BE2C (cell line): ENCODE measurements at regions not wholly inside any gene's neighbourhood (a gene's known extent, or its start where the extent isn't known, plus 50 kb on each side); places are given as distances from the start of the nearest gene placed in this dataset.

Experiments
- DNase-seq: peaks from one replicate; pipeline ENCODE4 v3.0.0-alpha.2; 2020
- H3K27me3 ChIP-seq: fragments of 250-450 bp; sonication (Bioruptor Pico); 2 replicates; pipeline ENCODE4 v1.5.1; 2020; ENCODE audit warnings: mild to moderate bottlenecking
- H3K36me3 ChIP-seq: fragments of 250-450 bp; sonication (Bioruptor Pico); 2 replicates; pipeline ENCODE4 v1.5.1; 2020; ENCODE audit warnings: mild to moderate bottlenecking
- H3K4me1 ChIP-seq: fragments of 250-450 bp; sonication (Bioruptor Pico); 2 replicates; pipeline ENCODE4 v1.5.1; 2020
- H3K4me3 ChIP-seq: 2 replicates; pipeline ENCODE4 v1.5.1; 2011; ENCODE audit warnings: low read depth, low read length
- H3K9me3 ChIP-seq: fragments of 250-450 bp; sonication (Bioruptor Pico); 2 replicates; pipeline ENCODE4 v1.5.1; 2020
- TF ChIP-seq, protein P1 (sequence below): IDR thresholded peaks from 2 replicates; pipeline ENCODE4 v1.5.1; 2012; ENCODE audit warnings: mild to moderate bottlenecking, low read depth, low read length

DNA sequence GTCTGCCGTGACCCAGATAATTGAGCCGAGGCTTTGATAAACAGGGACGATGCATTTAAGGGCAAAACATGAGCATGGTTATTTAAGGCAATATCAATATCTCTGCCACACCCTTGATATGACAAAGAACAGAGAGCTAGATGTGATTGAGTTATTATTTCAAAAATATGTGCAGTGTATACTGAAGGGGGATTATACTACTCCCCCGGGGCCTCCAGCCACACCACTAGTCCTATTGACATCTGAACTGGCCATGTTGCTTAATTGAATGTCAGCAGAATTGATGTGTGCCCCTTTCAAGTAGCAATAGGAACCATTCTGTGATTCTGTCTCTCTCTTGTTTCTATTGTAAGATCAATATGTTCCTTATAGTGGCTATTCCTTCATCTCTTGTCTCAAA, 794.8 kb upstream of the SEL1L start:
- Histone ChIP-seq H3K9me3 (no peaks in the 10 kb centered on the region), H3K4me1 (no peaks in the 10 kb centered on the region), H3K4me3 (no peak overlapping the region), H3K36me3 (no peaks in the 10 kb centered on the region), H3K27me3 (no peaks in the 10 kb centered on the region)
- no peak for DNase-seq
- TF ChIP-seq, protein P1, sequence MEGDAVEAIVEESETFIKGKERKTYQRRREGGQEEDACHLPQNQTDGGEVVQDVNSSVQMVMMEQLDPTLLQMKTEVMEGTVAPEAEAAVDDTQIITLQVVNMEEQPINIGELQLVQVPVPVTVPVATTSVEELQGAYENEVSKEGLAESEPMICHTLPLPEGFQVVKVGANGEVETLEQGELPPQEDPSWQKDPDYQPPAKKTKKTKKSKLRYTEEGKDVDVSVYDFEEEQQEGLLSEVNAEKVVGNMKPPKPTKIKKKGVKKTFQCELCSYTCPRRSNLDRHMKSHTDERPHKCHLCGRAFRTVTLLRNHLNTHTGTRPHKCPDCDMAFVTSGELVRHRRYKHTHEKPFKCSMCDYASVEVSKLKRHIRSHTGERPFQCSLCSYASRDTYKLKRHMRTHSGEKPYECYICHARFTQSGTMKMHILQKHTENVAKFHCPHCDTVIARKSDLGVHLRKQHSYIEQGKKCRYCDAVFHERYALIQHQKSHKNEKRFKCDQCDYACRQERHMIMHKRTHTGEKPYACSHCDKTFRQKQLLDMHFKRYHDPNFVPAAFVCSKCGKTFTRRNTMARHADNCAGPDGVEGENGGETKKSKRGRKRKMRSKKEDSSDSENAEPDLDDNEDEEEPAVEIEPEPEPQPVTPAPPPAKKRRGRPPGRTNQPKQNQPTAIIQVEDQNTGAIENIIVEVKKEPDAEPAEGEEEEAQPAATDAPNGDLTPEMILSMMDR, result no peak

DNA sequence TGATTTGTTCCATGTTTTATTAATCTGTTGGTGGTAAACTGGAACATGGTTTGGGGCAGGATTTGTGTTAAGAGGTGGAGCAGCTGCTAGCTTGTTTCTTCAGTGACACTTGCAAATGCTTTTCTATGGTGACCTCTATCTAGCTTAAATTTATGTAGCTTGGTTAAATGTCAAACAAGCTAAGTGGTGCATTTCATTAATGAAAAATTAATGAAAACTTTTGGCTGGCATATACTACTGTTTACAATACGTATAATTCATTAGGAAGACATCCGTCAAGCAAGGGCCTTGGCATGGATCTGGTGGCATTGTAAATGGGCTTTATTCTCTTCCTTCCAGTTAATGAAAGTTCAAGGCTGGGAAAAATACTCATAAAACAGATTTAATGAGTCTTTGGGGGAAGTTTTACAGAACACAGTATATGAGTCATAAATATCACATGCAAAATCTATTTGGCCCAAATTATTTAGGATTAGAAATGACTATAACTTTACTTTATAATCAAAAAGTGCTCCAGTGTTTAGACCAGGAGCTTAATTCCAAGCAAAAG, 807.7 kb upstream of the SEL1L start:
- no peak for DNase-seq
- TF ChIP-seq, protein P1, result no peak
- no peaks in the 10 kb centered on the region for H3K27me3 ChIP-seq

DNA sequence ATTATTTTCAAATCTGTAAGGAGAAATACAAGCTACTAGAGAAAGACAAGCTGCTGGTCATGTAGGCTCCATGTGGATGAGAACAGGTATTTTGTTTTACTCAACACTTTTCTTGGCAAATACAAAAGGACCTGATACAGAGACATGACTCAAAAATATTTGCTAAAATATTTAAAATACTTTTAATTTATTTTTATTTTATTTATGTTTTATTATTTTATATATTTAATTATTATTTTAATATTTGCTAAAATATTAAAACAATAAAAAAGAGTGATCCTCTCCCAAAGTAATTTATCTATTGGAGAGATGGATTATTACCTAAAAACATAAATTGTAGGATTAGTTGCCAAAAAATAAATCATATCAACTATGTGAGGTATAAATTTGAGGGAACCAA, 808.9 kb upstream of the SEL1L start:
- Histone ChIP-seq H3K4me3 (no peak overlapping the region), H3K36me3 (no peaks in the 10 kb centered on the region), H3K27me3 (no peaks in the 10 kb centered on the region), H3K4me1 (no peaks in the 10 kb centered on the region), H3K9me3 (no peaks in the 10 kb centered on the region)
- TF ChIP-seq, protein P1, result no peak
- no peak for DNase-seq

More for the DNA sequence above, 807.7 kb upstream of the SEL1L start:
- Histone ChIP-seq H3K4me1 (no peaks in the 10 kb centered on the region), H3K4me3 (no peak overlapping the region), H3K9me3 (no peaks in the 10 kb centered on the region), H3K36me3 (no peaks in the 10 kb centered on the region)

DNA sequence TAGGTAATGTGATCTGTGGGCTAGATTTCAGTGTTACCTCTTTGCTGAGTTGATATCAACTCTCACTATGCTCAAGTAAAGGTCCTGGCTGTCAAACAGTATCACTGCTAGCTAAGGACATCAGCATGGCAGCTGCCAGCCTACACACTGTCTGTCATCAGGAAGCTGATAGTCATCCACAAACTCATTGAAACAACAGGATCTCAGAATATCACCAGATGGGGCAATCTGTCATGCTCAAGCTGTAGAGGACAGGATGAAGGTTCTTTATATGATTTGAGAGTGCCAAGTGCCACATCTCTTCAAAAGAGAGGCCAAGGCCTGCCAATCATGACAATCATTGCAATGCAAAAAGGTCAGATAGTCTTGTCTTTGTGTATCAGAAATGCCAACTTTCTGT, 811.5 kb upstream of the SEL1L start:
- H3K36me3 ChIP-seq, result no peaks in the 10 kb centered on the region
- no peak overlapping the region for H3K4me3 ChIP-seq
- H3K4me1 ChIP-seq, result no peaks in the 10 kb centered on the region
- DNase-seq, result no peak
- H3K9me3 ChIP-seq, result no peaks in the 10 kb centered on the region
- TF ChIP-seq, protein P1, result no peak
- H3K27me3 ChIP-seq, result no peaks in the 10 kb centered on the region

DNA sequence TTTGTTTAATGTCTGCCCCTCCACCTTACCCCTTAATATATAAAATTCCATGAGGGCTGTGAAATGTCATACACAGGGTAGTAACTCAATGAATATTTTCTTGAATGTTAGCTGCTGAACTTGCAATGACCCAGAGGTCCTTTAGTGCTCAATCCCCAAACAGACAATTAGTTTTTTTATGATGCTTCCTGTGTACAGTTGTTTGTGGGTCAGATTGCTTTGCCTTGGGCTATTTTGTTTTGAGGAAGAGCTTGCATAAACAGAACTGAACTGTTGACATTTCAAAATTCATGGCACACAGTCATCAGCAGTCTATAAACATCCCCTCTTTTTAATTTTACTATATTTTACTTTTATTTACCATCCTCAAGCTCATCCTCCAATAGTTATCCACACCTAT, 820.5 kb upstream of the SEL1L start:
- no peak overlapping the region for H3K4me3 ChIP-seq
- no peaks in the 10 kb centered on the region for H3K4me1 ChIP-seq
- DNase-seq, result no peak
- no peaks in the 10 kb centered on the region for H3K36me3 ChIP-seq
- TF ChIP-seq, protein P1, result no peak
- H3K27me3 ChIP-seq, result no peaks in the 10 kb centered on the region
- no peaks in the 10 kb centered on the region for H3K9me3 ChIP-seq

DNA sequence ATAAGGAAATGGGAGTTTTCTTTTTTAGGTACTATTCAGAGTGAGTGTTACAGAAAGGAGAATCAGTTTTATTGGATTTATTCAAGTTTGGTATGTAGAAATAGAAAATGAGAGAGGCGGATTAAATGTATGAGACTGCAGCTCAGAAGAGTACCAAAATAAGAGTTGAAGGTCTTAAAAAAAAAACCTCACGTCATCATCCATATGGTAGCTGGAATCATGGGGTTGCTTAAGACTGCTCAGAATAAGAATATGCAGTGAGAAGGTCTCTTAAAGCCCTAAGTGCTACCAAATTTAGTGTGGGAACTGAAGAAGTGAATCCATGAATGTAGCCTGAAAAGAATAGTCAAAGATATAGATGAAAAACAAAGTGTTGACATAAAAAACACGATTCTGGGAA, 825.5 kb upstream of the SEL1L start:
- Histone ChIP-seq H3K36me3 (no peaks in the 10 kb centered on the region), H3K27me3 (no peaks in the 10 kb centered on the region), H3K4me3 (no peak overlapping the region), H3K9me3 (no peaks in the 10 kb centered on the region), H3K4me1 (no peaks in the 10 kb centered on the region)
- TF ChIP-seq, protein P1, result no peak
- DNase-seq, result no peak
